Common myeloid progenitor, CD34-positive (primary cell): ENCODE measurements at regions not wholly inside any gene's neighbourhood (a gene's known extent, or its start where the extent isn't known, plus 50 kb on each side); places are given as distances from the start of the nearest gene placed in this dataset.
A peak's percentile ranks its signal among the peaks of the same experiment; 100 is the strongest.
"Not testable (repeated sequence)": the region's sequence is repeated elsewhere in the genome, so short reads cannot be mapped to it uniquely, and the experiment has no call there.

ENCODE experiments used
- CTCF ChIA-PET: fragments of 350-600 bp; sonication (Branson Sonifier 250); formaldehyde crosslinking; loops from one replicate; lab custom pipeline; 2021; ENCODE audit warnings: antibody characterized with exemption; lab: Charles Lee
- POLR2A ChIA-PET: fragments of 350-600 bp; sonication (Branson Sonifier 250); formaldehyde crosslinking; loops from one replicate; lab custom pipeline; 2021; ENCODE audit warnings: antibody characterized with exemption; lab: Charles Lee
- DNase-seq, 3 donors: peaks; one replicate each; pipeline versions ENCODE4 v3.0.0 to v3.0.0-alpha.2; 2013
- H3K27ac ChIP-seq, 2 experiments: 1 replicate in 1 of 2; 2 replicates in 1 of 2; pipeline ENCODE4 v1.7.0; 2013; ENCODE audit warnings: inconsistent platforms in 2 of 2, low read length in 2 of 2, mild to moderate bottlenecking in 2 of 2, low read depth in 1 of 2, moderate library complexity in 1 of 2; ENCODE audit not compliant: severe bottlenecking in 2 of 2, insufficient read depth in 1 of 2, poor library complexity in 1 of 2
- H3K27me3 ChIP-seq, 5 experiments: replicated peaks in 2 of 5; 1 replicate in 3 of 5; 2 replicates in 2 of 5; pipeline versions ENCODE4 v1.6.1 to v1.7.0; 2013; ENCODE audit warnings: low read length in 4 of 5, mild to moderate bottlenecking in 2 of 5, moderate library complexity in 2 of 5, inconsistent platforms in 1 of 5; ENCODE audit not compliant: insufficient read depth in 5 of 5, control insufficient read depth in 4 of 5
- H3K36me3 ChIP-seq, 4 experiments: 1 replicate in 2 of 4; 2 replicates in 2 of 4; pipeline versions ENCODE4 v1.6.1 to v1.7.0; 2013; ENCODE audit warnings: low read length in 3 of 4, control low read depth in 1 of 4, mild to moderate bottlenecking in 1 of 4; ENCODE audit not compliant: control insufficient read depth in 4 of 4, insufficient read depth in 4 of 4
- H3K4me1 ChIP-seq, 4 experiments: 1 replicate in 3 of 4; 2 replicates in 1 of 4; pipeline versions ENCODE4 v1.6.1 to v1.7.1; 2013; ENCODE audit warnings: low read length in 3 of 4, mild to moderate bottlenecking in 3 of 4, control low read depth in 1 of 4, inconsistent platforms in 1 of 4, moderate library complexity in 1 of 4; ENCODE audit not compliant: control insufficient read depth in 4 of 4, insufficient read depth in 4 of 4; ENCODE audit errors: control extremely low read depth in 1 of 4
- H3K4me3 ChIP-seq, 7 experiments: 1 replicate in 4 of 7; 2 replicates in 3 of 7; pipeline versions ENCODE4 v1.5.1 to v1.7.0; 2013; ENCODE audit warnings: mild to moderate bottlenecking in 7 of 7, low read length in 6 of 7, moderate library complexity in 6 of 7, inconsistent platforms in 2 of 7, low read depth in 2 of 7, control low read depth in 1 of 7; ENCODE audit not compliant: insufficient read depth in 4 of 7, control insufficient read depth in 1 of 7; ENCODE audit errors: extremely low read depth in 1 of 7
- H3K9me3 ChIP-seq, 5 experiments: 1 replicate in 4 of 5; 2 replicates in 1 of 5; pipeline versions ENCODE4 v1.6.1 to v1.7.1; 2013; ENCODE audit warnings: low read length in 4 of 5, mild to moderate bottlenecking in 2 of 5, inconsistent platforms in 1 of 5, low read depth in 1 of 5, moderate library complexity in 1 of 5; ENCODE audit not compliant: control insufficient read depth in 4 of 5, insufficient read depth in 2 of 5; ENCODE audit errors: control extremely low read depth in 1 of 5
- WGBS: methylation state at CpG from one replicate; pipeline ENCODE4 v1.1.5; 2013; ENCODE audit not compliant: insufficient coverage; 5-methylcytosine and 5-hydroxymethylcytosine counted together

DNA sequence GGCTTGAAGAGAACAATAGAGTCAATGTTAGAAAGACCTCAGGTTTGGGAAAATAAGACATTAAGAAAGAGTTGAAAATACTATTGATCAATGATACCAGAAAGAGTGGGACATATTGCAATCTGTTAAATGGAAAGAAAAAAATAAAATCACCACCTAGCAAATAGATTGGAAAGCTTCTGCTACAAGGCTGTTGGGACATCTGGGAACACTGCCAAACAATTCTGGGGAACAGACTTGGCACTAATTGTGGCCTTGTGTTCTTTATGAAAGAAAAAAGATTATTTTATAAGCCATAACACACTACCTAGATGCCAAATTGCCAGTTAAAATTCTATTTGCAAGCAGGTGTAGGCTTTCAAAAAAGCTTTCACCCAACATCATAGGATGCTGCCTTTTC is 137.8 kb downstream of the TSEN15 start:
- CTCF ChIA-PET = interaction anchor here (0.6 kb wide), 1 partner anchor 38 kb away, joined by 3 read pairs; no protein-coding TSS in a partner anchor
- H3K27ac ChIP-seq = no peak overlapping the region
- H3K4me1 ChIP-seq = no peaks in the 10 kb centered on the region
- H3K27me3 ChIP-seq = no peaks in the 10 kb centered on the region
- no peaks in the 10 kb centered on the region for H3K36me3 ChIP-seq
- H3K4me3 ChIP-seq = no peak overlapping the region
- DNase-seq = no peak
- H3K9me3 ChIP-seq = peaks cover 0 to 3% (median 0%) of the 10 kb centered on the region in 5 experiments
- POLR2A ChIA-PET = no interaction called here

DNA sequence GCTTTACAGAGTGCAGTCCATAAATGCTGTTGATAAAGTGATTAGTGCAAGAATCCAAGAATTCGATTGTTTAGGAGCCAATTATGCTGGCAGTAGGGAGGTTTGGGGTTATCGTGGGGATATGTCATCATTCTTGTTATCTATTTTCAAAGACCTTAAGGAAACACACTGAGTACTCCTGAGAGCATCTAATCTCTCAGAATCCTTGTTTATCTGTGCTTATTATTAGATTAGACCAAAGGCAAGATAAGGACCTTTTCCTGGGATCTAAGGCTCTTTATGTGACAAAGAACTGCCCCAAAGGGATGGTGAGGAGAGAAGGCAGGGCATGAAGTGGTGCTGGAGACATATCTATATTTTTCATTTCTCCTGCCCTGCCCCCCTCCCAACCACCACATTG is 139.1 kb downstream of the TSEN15 start:
- WGBS = no CpG with 5 or more reads among the region's 2 CpGs
- Histone ChIP-seq H3K9me3 (peaks cover 0 to 3% (median 0%) of the 10 kb centered on the region in 5 experiments), H3K27me3 (no peaks in the 10 kb centered on the region), H3K4me1 (no peaks in the 10 kb centered on the region), H3K4me3 (no peak overlapping the region), H3K36me3 (no peaks in the 10 kb centered on the region), H3K27ac (no peak overlapping the region)
- DNase-seq = no peak
- CTCF ChIA-PET = no interaction called here
- POLR2A ChIA-PET = no interaction called here

DNA sequence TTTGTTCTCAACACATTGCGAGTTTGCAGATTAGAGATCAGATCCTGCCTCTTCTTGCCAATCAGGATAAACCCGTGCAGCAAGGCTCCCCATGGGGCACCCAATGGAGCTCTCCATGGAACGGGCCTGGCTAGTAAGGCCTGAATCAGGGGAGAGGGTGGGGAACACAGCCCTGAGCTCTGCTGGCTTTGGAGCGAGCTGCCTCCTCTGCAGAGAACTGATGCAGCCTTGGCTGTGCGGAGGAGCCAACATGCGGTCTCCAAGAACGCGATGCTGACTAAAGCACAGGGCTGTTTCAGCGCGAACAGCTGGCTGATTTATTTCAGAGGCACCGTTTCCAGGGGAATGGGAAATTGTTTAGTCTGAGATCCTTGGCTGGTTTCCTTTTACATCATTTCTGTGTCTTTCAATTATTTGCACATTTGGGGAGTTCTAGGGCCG is 139.7 kb downstream of the TSEN15 start:
- WGBS = 76% methylated on average over 11 of the region's 12 CpGs

DNA sequence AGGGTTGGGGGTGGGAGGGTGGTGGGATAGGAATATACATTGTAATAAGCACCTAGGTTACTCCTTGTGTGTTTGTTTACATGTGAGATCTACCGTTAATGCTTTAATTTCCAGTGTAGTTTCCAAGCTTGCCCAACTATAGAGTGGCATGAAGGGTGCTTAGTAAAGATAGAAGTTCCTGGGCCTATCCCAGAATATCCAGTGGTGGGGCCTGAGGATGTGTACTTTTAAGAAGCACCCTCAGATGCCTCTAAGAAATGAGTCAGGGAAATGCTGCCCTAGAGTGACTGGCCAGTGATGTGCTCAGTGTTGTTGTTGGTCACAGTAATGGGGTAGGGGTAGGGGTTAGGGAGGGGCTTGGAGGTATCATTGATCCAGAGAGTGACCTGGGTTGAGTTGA is 141.3 kb downstream of the TSEN15 start:
- no peak overlapping the region for H3K4me3 ChIP-seq
- H3K36me3 ChIP-seq = no peaks in the 10 kb centered on the region
- H3K4me1 ChIP-seq = no peaks in the 10 kb centered on the region
- H3K27me3 ChIP-seq = no peaks in the 10 kb centered on the region
- no peak overlapping the region for H3K27ac ChIP-seq
- POLR2A ChIA-PET = no interaction called here
- DNase-seq = no peak
- WGBS = no CpG with 5 or more reads among the region's 1 CpG
- CTCF ChIA-PET = interaction anchor here (0.9 kb wide), 1 partner anchor 362 kb away, joined by 3 read pairs; no protein-coding TSS in a partner anchor
- H3K9me3 ChIP-seq = peaks cover 0 to 2% (median 0%) of the 10 kb centered on the region in 5 experiments

More for the DNA sequence above, 139.7 kb downstream of the TSEN15 start:
- Histone ChIP-seq H3K36me3 (no peaks in the 10 kb centered on the region), H3K4me3 (no peak overlapping the region), H3K4me1 (no peaks in the 10 kb centered on the region), H3K27ac (no peak overlapping the region), H3K9me3 (peaks cover 0 to 3% (median 0%) of the 10 kb centered on the region in 5 experiments), H3K27me3 (no peaks in the 10 kb centered on the region)
- ChIA-PET CTCF (no interaction called here), POLR2A (no interaction called here)
- peak in 2 of 3 donors; percentile 20 to 31 for DNase-seq

DNA sequence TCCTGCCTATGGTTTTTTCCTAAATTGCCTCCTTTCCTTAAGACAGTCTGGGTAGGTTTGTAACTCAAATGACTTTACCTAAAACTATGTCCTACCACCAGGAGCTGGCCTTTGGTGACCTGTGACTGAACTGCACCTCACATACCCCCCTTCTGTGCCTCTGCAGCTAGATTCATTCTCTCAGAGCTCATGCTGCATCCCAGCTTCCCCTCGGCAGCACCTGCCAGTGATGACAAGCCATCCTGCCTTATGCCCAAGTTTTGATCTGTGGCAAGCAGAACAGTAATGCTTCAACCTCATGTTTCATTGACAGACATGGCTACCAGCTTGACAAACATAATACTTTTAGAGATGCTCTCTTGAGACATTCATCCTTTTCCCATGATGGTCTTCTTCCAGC is 141.9 kb downstream of the TSEN15 start:
- no peaks in the 10 kb centered on the region for H3K36me3 ChIP-seq
- H3K27me3 ChIP-seq = no peaks in the 10 kb centered on the region
- ChIA-PET POLR2A (no interaction called here), CTCF (interaction anchor here (0.9 kb wide), 1 partner anchor 361 kb away, joined by 3 read pairs; no protein-coding TSS in a partner anchor)
- no peaks in the 10 kb centered on the region for H3K9me3 ChIP-seq
- H3K27ac ChIP-seq = no peak overlapping the region
- 92% methylated on average over 1 of the region's 1 CpG for WGBS
- no peak for DNase-seq
- H3K4me1 ChIP-seq = no peaks in the 10 kb centered on the region
- H3K4me3 ChIP-seq = no peak overlapping the region

DNA sequence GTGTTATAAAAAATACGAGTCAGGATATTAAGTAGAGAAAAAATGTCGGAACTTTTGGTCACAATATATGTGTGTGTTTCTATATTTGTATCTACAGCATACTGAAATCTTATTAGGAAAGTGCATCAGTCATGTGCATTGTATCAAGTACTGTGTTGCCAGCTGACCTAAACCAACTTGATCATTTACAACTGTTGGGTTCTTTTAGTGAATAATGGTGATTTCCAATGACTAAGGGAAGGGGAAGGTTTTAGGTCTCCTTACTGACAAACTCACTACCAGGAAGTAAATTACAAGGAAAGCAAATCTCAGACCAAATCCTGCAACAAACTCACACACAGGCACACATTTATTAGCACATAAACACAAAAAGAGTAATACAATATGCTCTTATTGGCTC is 142.7 kb downstream of the TSEN15 start:
- no peak for DNase-seq
- CTCF ChIA-PET = no interaction called here
- no peaks in the 10 kb centered on the region for H3K27me3 ChIP-seq
- no peaks in the 10 kb centered on the region for H3K4me1 ChIP-seq
- POLR2A ChIA-PET = no interaction called here
- no peaks in the 10 kb centered on the region for H3K9me3 ChIP-seq
- H3K36me3 ChIP-seq = no peaks in the 10 kb centered on the region
- H3K4me3 ChIP-seq = no peak overlapping the region
- H3K27ac ChIP-seq = no peak overlapping the region
- WGBS = no CpG with 5 or more reads among the region's 2 CpGs

DNA sequence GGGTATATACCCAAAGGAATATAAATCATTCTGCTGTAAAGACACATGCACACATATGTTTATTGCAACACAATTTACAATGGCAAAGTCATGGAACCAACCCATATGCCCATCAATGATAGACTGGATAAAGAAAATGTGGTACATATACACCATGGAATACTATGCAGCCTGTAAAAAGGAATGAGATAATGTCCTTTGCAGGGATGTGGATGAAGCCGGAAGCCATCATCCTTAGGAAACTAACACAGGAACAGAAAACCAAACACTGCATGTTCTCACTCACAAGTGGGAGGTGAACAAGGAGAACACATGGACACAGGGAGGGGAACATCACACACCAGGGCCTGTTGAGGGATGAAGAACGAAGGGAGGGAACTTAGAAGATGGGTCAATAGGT is 144.2 kb downstream of the TSEN15 start:
- H3K4me3 ChIP-seq, H3K36me3 ChIP-seq, H3K27ac ChIP-seq, POLR2A ChIA-PET, H3K9me3 ChIP-seq, H3K27me3 ChIP-seq, H3K4me1 ChIP-seq, CTCF ChIA-PET, DNase-seq: not testable (repeated sequence)
- WGBS = no CpG with 5 or more reads among the region's 2 CpGs
